ENCODE measurements at regions not wholly inside any gene's neighbourhood (a gene's known extent, or its start where the extent isn't known, plus 50 kb on each side); places are given as distances from the start of the nearest gene placed in this dataset.

DNA sequence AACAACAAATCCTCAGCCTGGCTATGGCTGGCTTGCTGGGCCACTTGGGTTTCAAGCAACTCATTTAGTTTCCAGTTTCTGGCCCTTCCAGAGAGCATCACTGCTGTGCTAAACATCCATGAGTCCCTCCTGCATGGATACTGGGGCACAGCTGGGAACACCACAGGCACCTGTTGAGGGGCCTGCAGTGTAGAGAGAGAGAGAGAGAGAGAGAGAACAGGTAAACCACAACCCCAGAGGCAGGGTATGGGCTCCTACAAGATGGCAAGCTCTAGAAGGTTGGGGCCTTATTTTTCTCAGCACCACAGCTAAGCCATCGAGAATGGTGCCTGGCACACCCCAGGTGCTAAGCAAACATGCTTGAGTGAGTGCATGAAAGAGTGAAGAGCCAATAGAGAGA lies 120.3 kb downstream of the RBFOX3 start:
- TF ChIP-seq CTCF (IDR thresholded peaks at IDR 0.05) (no peak), HMGA2 (CRISPR knock-in tag; IDR thresholded peaks at IDR 0.05) (no peak), CREM (CRISPR knock-in tag; IDR thresholded peaks at IDR 0.05) (no peak), FOXJ3 (CRISPR knock-in tag; IDR thresholded peaks at IDR 0.05; ENCODE audit: borderline replicate concordance) (no peak), FOXP4 (CRISPR knock-in tag; IDR thresholded peaks at IDR 0.05) (no peak), MYBL2 (CRISPR knock-in tag; IDR thresholded peaks at IDR 0.05) (no peak), ELF4 (CRISPR knock-in tag; IDR thresholded peaks at IDR 0.05; ENCODE audit: low read depth) (no peak), GRHL2 (CRISPR knock-in tag; IDR thresholded peaks at IDR 0.05; ENCODE audit: insufficient replicate concordance, severe bottlenecking) (no peak), RORB (CRISPR knock-in tag; IDR thresholded peaks at IDR 0.05) (no peak)

Data from WTC11 (cell line).